SKM-1 (cell line): ENCODE measurements at regions not wholly inside any gene's neighbourhood (a gene's known extent, or its start where the extent isn't known, plus 50 kb on each side); places are given as distances from the start of the nearest gene placed in this dataset.

Experiments
- DNase-seq: peaks from one replicate; lab custom pipeline; 2025; ENCODE audit not compliant: unreplicated experiment; lab: John Stamatoyannopoulos, UW

DNA sequence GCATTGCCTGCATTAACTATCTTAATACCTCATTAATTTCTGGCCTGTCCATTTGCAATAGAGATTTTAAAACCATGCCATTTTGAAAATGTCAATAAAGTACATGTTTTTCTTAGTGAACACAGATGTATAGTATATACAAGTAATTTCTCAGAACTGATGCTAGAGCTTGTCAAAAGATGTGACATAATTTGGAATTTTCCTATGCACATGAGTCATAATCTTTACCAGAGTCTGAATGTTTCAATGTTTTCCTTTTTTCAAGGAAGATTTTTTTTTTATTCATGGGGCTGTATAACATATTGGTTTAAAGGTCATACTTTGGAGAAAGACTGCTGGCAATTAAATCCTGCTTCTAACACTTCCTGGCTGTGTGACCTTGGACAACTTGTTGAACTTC is 1347.5 kb upstream of the ADGRB3 start:
- DNase-seq, result no peak

DNA sequence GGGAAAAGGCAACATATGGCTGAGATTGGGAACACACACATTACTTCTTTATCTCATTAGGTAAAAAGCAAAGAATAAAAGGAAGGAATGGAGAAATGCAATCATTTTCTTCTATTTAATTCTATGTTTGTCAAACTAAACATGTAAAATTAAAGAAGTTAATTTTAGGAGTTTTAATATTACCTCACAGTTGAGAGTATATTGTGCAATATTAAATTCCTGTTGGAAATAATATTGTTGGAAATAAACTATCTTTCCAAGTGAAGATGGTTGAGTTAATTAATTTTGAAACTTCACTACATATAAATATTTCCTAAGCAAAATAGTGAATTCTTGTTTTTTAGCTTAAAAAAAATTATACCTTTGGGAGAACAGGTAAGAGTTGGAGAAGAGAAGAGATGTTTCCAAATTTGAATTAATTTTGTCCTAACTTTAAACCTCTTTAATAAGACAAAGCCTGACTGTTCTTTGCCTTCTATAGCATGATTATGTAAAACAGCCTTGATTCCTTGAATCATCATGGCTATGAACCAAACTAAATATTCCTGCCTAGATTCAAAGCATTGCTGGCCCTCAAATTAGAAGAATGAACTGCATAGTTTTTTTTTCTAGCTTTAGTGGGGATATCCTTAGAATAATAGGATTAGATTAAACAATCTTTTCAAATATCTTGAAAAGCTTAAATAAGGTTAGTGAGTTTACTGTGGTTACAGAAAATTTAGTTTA is 1349.1 kb upstream of the ADGRB3 start:
- no peak for DNase-seq

DNA sequence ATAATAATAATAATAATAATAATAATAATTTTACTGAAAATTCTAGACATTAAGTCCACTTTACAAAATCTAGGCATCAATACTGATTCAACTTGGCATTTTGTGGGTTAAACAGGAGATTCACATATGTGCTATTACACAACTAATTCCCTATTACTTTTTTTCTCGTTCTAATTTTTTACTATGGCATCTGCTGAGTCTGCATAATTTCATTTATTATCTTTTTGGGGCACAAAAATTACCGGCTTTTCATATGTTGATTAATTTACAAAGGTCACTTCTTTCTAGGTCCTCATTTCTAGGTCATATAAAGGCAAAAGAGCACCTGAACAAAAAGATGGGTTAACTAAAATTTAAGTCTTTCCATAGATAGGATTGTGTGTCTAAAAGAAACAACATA is 1357.8 kb upstream of the ADGRB3 start:
- no peak for DNase-seq

DNA sequence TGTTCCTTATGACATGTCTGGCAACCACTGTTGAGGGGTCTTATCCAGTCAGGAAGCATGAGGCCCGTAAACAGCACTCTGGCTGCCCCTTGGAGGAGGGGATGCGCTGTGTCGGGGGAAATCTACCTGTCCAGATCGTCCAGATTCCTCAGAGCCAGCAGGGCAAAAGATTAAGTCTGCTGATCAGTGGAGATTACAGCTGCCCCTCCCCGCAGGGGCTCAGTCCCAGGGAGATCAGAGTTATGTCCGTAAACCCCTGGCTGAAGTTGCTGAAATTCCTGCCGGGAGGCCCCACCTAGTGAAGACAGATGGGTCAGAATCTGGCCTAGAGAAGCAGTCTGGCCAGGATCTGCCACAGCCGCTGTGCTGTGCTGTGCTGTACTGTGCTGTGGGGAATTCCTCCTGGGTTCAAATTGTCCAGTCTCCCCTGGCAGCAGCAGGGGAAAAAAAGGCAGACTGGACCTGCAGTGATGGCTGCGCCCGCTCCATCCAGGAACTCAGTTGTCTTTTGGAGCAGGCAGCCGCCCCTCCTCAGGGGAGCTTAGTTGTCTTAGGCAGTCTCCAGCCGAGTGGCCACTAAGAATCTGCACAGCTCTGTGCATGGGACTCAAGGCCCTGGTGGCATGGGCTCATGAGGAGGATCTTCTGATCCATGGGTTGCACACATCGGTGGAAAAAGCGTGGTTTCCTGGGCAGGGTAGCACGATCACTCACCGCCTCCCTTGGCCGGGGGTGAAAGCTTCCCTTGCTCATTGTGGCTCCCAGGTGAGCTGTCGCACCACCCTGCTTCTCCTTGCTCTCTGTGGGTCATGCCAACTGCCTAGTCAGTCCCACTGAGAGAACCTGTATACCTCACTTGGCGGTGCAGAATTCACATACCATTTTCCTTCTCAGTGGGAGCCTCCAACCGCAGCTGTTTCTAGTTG is 1368.8 kb upstream of the ADGRB3 start:
- no peak for DNase-seq

DNA sequence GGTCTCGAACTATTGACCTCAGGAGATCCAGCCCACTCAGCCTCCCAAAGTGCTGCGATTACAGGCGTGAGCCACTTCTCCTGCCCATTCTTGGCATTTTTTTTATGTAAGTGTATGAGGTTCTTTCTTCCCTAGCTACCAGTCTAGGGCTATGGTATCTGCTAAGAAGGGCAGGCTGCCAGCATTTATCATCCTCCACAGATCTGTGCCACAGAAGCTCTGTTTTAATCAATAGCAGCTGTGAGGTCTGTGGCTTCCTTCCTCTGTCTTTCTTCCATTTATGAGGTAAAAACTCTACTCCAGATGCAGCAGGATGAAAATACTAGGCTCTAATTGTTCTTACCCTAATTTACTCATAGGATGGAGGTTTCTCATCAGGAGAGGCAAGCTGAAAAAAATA is 1382.4 kb upstream of the ADGRB3 start:
- DNase-seq, result no peak

DNA sequence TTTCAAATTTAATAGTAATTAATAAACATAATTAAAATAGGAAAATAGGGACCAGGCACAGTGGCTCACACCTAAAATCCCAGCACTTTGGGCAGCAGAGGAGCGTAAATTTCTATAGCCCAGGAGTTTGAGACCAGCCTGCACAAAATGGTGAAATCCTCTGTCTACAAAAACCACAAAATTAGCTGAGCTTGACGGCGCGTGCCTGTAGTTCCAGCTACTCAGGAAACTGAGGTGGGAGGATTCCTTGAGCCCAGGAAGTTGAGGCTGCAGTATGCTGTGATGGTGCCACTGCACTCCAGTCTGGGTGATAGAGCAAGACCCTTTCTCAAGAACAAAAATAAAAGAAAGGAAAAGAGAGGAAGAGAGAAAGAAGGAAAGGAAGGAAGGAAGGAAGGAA is 1387.0 kb upstream of the ADGRB3 start:
- peak; percentile 54 for DNase-seq

DNA sequence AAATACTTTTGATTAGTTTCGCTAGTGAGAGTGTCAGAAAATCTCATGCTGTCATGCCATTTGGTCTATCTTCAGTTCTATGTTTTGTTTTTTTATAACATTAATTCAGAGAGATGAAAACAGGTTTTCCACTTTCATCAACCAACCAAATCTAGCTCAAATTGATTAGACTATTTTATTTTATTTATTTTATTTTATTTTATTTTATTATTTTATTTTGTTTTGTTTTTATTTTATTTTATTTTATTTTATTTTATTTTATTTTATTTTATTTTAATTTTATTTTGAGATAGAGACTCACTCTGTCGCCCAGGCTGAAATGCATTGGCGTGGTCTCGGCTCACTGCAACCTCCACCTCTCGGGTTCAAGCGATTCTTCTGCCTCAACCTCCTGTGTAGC is 1391.0 kb upstream of the ADGRB3 start:
- DNase-seq, result no peak

DNA sequence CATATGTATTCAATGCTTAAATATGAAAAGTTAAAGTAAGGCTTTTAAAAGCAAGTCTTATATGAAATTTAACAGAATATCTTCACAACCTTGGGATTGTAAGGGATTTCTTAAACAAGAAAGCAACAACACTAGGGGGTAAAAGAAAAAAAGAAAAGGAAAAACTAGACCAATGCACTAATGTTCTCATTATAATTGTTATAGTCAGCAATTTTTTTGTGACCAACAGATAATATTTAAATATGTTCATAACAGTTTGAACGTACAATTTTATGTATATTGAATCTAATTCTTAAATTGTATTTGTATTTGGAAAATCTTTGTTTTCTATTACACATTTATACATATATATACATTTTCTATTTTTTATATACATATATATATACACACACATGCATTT is 1397.8 kb upstream of the ADGRB3 start:
- no peak for DNase-seq

DNA sequence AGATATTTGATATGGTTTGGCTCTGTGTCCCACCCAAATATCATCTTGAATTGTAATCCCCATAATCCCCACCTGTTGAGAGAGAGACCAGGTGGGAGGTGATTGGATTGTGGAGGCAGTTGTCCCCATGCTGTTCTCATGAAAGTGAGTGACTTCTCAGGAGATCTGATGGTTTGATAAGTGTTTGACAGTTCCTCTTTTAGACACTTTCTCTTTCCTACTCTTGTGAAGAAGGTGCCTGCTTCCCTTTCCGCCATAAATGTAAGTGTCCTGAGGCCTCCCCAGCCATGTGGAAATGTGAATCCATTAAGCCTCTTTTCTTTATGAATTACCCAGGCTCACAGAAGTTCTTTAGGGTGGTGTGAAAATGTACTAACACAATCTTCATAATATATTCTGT is 1404.0 kb upstream of the ADGRB3 start:
- no peak for DNase-seq

DNA sequence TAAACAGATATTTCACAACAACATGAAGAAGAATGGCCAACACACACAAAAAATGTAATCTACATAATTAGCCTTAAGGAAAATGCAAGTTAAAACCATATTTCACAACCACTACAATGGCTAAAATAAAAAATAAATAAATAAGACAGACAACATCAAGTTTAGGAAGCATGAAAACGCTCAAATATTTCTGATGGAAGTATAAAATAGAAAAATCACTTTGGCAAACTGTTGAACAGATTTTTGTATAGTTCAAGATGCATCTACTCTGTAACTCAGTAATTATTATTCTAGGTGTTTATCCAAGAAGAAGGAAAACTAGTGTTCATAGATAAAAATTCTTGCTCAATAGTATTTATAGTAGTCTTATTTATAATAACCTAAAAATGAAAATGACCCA is 1410.1 kb upstream of the ADGRB3 start:
- DNase-seq, result no peak

DNA sequence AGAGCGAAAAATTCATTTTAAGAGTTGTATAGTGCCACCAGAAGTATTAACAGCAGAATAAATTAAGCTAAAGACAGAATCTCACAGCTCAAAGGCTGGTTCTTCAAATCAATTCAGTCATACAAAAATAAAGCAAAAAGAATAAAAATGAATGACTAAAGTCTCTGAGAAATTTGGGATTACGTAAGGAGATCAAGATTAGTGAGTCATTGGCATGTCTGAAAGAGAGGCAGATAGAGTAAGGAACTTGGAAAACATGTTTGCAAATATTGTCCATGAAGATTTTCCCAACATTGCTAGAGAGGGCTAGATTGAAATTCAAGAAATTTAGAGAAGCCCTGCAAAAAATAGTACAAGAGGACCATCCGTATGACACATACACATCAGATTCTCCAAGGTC is 1413.9 kb upstream of the ADGRB3 start:
- no peak for DNase-seq

DNA sequence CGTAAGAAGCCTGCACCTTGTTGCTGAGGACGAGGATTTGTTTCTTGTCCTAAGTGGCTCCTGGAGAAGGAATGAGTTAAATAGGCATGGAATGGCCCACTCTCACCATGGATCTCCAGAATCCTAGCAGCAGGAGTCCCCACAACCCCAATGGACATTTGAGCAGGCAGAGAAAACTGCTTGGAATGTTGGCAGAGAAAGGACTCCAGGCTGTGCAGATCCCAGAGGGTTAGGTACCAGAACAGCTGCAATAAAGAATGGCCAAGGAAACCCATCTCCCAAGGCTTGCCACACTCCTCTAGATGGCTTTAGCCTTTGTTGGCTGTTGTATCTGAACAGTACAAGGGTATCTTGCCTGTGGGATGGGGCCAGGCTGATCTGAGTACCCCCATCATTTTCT is 1415.7 kb upstream of the ADGRB3 start:
- DNase-seq, result no peak

DNA sequence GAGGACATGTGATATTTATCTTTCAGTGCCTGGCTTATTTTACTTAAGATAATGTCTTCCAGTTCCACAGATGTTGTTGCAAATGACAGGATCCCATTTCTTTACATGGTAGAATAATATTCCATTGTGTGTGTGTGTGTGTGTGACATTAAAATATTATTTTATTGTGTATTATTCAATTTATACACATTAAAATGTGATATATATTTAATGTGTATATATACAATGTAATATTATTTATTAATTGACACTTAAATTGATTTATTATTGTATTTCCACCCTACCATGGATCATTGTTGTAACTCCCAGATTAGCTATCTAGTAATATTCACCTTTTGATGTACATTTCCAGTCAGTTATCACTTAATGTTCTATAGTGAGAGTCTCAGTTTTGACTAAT is 1422.5 kb upstream of the ADGRB3 start:
- no peak for DNase-seq

DNA sequence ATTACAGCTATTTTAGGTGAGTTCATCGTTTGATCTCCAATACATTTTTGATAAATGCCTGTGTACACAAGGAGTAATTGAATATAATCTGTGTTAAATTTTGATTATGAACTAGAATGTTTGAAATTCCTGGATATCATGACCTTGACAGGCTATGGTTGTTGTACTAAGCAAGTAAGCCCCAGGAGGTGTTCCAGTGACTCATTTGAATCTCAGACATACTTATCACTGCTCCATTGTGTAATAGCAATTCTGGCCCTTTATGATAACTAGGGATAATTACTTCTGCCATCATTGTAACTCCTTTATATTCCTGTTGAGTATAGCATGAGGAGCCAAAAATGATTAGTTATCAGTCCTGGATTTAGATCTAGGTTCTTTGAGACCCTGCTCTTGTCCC is 1424.6 kb upstream of the ADGRB3 start:
- DNase-seq, result no peak

DNA sequence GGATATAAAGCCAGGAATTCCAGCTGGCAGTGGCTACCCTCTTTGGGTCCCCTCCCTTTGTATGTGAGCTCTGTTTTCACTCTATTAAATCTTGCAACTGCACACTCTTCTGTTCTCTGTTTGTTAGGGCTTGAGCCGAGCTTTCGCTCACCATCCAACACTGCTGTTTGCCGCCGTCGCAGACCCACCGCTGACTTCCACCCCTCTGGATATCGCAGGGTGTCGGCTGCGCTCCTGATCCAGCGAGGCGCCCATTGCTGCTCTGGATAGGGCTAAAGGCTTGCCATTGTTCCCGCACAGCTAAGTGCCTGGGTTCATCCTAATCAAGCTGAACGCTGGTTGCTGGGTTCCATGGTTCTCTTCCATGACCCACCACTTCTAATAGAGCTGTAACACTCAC is 1433.5 kb upstream of the ADGRB3 start:
- DNase-seq, result no peak

DNA sequence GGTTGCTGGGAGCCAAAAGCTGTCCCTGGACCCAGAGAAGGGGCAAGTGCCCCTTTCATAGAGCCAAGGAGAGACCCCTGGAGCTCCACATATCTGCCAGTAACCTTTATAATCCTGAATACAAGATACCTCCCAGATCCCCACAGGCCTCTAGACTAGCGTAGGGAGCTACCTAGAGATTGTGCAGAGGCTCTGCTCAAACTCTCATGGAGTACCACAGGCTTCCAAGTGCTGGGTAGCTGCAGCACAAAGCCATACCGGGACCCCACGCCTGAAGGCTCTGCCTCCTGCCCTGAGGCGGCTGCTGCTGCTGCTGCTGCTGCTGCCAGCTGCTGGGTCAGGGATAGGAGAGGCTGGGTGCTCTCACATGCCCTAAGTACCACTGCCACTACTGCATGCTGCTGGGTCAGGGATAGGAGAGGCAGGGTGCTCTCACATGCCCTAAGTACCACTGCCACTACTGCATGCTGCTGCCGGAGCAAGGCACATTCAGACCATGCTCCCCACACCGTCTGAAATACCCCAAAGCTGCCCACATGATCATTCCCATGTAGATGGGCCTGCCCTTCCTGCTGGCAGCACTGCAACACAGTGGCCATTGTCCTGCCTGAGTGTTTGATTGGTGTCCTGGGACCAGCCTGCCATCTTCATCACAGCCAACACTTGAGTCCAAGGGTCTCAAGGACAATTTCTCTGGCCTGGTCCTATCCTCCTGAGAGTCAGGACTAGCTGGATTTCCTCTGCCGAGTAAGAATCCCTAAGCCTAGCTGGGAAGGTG is 1434.3 kb upstream of the ADGRB3 start:
- DNase-seq, result no peak

DNA sequence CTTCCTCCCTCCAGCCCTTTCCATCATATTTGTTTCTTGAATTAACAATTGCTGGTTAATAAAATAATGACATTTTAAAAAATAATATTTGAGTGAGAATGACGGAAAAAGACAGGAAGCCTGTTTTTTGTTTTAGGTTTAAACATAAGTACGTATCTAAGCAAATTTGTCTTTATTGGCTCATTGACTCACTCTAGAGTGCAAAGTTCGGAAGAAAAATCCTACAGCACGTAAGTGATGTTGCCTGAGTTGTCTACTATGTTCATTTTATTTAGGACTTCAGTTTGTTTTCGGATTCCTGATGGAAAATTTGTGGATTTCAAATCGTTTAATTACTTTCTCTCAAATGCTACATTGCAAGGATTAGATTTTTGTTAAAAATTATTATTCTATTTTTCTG is 1435.7 kb upstream of the ADGRB3 start:
- no peak for DNase-seq

DNA sequence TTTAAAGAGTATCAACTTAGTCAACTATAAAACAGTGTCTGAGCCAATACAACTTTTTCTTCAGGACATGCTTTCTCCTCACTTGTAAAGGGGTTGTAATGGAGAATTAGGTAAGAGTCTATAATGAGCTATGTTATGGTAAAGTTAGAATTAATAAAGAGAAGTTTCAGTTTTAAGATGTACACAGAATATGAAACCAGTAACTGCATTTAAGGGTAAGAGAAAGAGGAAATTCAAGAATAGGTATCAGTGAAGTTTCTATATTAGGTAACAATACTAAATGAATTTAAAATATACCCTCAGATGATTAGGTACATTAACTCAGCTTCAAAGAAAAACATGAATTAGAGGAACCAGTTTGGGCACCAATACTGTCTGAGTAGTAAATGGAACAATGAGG is 1444.3 kb upstream of the ADGRB3 start:
- no peak for DNase-seq

DNA sequence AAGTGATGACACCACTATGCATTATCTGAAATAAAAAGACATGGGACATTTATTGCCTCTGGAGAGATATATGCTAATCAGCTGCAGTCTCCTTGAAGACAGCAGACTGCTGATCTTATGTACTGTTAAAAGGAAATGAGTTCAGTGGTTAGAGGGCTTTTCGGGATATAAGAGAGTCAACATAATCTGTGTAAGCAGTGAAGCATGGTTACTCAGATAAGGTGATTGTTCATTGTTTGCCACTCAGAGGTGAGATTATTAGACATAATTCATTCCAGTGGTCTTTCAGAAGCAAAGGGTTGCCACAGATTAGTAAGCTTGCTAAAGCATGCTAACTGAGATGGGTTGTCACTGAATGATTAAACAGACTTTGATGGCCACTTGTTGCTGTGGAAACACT is 1450.7 kb upstream of the ADGRB3 start:
- no peak for DNase-seq

DNA sequence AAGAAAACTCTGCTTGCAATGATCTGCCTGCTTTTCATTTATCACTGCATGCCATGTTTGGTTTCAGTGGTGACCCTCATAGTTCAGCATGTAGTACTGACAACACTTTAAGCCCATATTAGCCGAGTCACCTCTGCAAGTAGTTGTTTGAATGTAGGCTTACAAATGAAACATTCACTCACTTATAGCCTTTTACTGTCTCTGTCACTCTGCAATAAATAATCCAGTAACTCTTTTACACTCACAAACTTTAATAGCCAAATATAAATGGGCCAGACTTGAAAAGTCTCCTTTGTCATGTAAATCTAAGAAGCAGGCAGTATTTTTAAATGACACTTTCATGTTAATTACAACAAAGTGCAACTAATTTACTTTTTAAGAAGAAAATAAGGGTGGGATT is 1460.0 kb upstream of the ADGRB3 start:
- no peak for DNase-seq

DNA sequence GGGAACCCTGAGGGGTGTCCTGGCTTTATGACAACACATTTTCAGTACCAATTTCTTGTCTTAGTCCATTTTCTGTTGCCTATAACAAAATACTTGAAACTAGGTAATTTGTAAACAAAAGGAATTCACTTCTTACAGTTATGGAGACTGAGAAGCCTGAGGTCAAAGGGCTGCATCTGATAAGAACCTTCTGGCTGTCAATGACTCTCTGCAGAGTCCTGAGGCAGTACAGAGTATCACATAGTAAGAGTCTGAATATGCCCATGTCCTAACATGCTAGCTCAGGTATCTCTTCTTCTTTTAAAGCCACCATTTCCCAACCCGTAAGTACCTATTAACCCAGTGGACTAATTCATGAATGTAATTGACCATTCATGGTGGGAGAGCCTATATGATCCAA is 1458.6 kb upstream of the EYS start:
- DNase-seq, result no peak

DNA sequence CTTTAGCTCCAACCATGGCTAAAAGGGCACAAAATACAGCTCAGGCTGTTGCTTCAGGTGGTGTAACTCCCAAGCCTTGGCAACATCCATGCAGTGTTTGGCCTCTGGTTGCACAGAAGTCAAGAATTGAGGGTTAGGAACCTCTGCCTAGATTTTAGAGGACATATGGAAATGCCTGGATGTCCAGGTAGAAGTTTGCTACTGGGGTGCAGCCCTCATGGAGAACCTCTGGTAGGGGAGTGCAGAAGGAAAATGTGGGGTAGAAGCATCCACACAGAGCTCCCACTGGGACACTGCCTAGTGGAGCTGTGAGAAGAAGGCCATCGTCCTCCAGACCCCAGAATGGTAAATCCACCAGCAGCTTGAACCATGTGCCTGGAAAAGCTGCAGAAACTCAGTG is 1453.8 kb upstream of the EYS start:
- no peak for DNase-seq
